ENCODE measurements at regions not wholly inside any gene's neighbourhood (a gene's known extent, or its start where the extent isn't known, plus 50 kb on each side); places are given as distances from the start of the nearest gene placed in this dataset.

GRCh38 chr7:9328296-9328695 lies 894.9 kb downstream of the NXPH1 start:
- TF ChIP-seq, protein P1, sequence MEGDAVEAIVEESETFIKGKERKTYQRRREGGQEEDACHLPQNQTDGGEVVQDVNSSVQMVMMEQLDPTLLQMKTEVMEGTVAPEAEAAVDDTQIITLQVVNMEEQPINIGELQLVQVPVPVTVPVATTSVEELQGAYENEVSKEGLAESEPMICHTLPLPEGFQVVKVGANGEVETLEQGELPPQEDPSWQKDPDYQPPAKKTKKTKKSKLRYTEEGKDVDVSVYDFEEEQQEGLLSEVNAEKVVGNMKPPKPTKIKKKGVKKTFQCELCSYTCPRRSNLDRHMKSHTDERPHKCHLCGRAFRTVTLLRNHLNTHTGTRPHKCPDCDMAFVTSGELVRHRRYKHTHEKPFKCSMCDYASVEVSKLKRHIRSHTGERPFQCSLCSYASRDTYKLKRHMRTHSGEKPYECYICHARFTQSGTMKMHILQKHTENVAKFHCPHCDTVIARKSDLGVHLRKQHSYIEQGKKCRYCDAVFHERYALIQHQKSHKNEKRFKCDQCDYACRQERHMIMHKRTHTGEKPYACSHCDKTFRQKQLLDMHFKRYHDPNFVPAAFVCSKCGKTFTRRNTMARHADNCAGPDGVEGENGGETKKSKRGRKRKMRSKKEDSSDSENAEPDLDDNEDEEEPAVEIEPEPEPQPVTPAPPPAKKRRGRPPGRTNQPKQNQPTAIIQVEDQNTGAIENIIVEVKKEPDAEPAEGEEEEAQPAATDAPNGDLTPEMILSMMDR (IDR thresholded peaks at IDR 0.05) = no peak
- no peak for TF ChIP-seq ZFX (IDR thresholded peaks at IDR 0.05; ENCODE audit: borderline replicate concordance)
